A673 (cell line): ENCODE measurements at regions not wholly inside any gene's neighbourhood (a gene's known extent, or its start where the extent isn't known, plus 50 kb on each side); places are given as distances from the start of the nearest gene placed in this dataset. TPM values are rescaled to one million over a fixed set of nuclear protein-coding genes. Genes with fewer than 3 reads are reported as not detected.

ENCODE experiments used
- BruUV-seq: library from RNA; stranded (reverse); fragments of 400-500 nt; replicated peaks from 2 replicates; lab custom pipeline; 2021; lab: Mats Ljungman, UMichigan
- CTCF ChIA-PET: fragments of 300-600 bp; sonication (Branson Sonifier 250); formaldehyde crosslinking; loops from one replicate; lab custom pipeline; 2022; ENCODE audit warnings: antibody characterized with exemption; lab: Charles Lee
- POLR2A ChIA-PET: fragments of 300-600 bp; sonication (Branson Sonifier 250); formaldehyde crosslinking; loops from one replicate; lab custom pipeline; 2022; ENCODE audit warnings: antibody characterized with exemption; ENCODE audit not compliant: low non-redundant PET; lab: Charles Lee
- DNase-seq: peaks from one replicate; pipeline ENCODE4 v3.0.0-alpha.2; 2015; ENCODE audit warnings: low spot score
- H3K27ac ChIP-seq: fragments of 200-600 bp; sonication (generic); 2 replicates; pipeline ENCODE4 v1.5.1; 2016; ENCODE audit warnings: mixed run types, low read depth, mild to moderate bottlenecking, mixed read lengths, antibody characterized with exemption, low read length; ENCODE audit not compliant: poor library complexity, severe bottlenecking
- H3K27me3 ChIP-seq: fragments of 200-600 bp; sonication (generic); replicated peaks from 2 replicates; pipeline ENCODE4 v1.6.1; 2017; ENCODE audit warnings: mixed run types, low read depth, mild to moderate bottlenecking, mixed read lengths, antibody characterized with exemption, low read length; ENCODE audit not compliant: insufficient read depth, poor library complexity
- H3K36me3 ChIP-seq: fragments of 200-600 bp; sonication (generic); 2 replicates; pipeline ENCODE4 v1.6.1; 2016; ENCODE audit warnings: mixed run types, mild to moderate bottlenecking, mixed read lengths, antibody characterized with exemption, low read length; ENCODE audit not compliant: insufficient read depth, poor library complexity, severe bottlenecking
- H3K4me1 ChIP-seq: fragments of 200-600 bp; sonication (generic); 2 replicates; pipeline ENCODE4 v1.6.1; 2017; ENCODE audit warnings: mixed run types, mild to moderate bottlenecking, mixed read lengths, antibody characterized with exemption, low read length; ENCODE audit not compliant: insufficient read depth, poor library complexity, severe bottlenecking
- H3K4me3 ChIP-seq: fragments of 200-600 bp; sonication (generic); 2 replicates; pipeline ENCODE4 v1.5.1; 2016; ENCODE audit warnings: low read depth, mixed run types, mild to moderate bottlenecking, mixed read lengths, low read length; ENCODE audit not compliant: poor library complexity, severe bottlenecking
- H3K9me3 ChIP-seq: fragments of 200-600 bp; sonication (generic); 2 replicates; pipeline ENCODE4 v1.6.1; 2016; ENCODE audit warnings: mixed run types, low read depth, mild to moderate bottlenecking, mixed read lengths, antibody characterized with exemption, low read length; ENCODE audit not compliant: poor library complexity, severe bottlenecking
- CTCF ChIP-seq: fragments of 300-800, 200-600 bp; sonication (generic); conservative IDR thresholded peaks from 2 replicates; pipeline ENCODE4 v1.5.1; 2017; ENCODE audit warnings: low read depth, mild to moderate bottlenecking, antibody characterized with exemption, low read length, moderate library complexity, mixed read lengths
- EZH2 ChIP-seq: fragments of 200-600 bp; sonication (generic); IDR thresholded peaks from 2 replicates; pipeline ENCODE4 v1.6.1; 2017; ENCODE audit warnings: borderline replicate concordance, low read depth, mild to moderate bottlenecking, mixed read lengths, antibody characterized with exemption, low read length; ENCODE audit not compliant: poor library complexity, severe bottlenecking
- intact Hi-C: fragments of 100-400 bp; cut with micrococcal nuclease; formaldehyde crosslinking; loops from one replicate; pipeline ENCODE4 v1.10.0; 2022; ENCODE audit not compliant: unreplicated experiment
- microRNA-seq: library from miRNA; unstranded; fragments of <30 nt; microRNA quantifications from one replicate; pipeline ENCODE4 v1.2.0, GENCODE V29; 2021

- Histone ChIP-seq H3K27ac (no peak overlapping the region), H3K4me1 (no peaks in the 10 kb centered on the region), H3K27me3 (no peaks in the 10 kb centered on the region), H3K36me3 (no peaks in the 10 kb centered on the region), H3K4me3 (no peak overlapping the region), H3K9me3 (no peaks in the 10 kb centered on the region)
- BruUV-seq: no TSS peak
- ChIA-PET CTCF (no interaction called here), POLR2A (interaction anchor here (0.6 kb wide), 1 partner anchor 1477 kb away, joined by 3 read pairs; no protein-coding TSS in a partner anchor)
- no peak for DNase-seq
- intact Hi-C loops: no loop called here
- TF ChIP-seq CTCF: no peak
- no peak for TF ChIP-seq EZH2
Observed at GRCh38 chr6:155509743-155510475, 54.3 kb upstream of the NOX3 start.

- no peaks in the 10 kb centered on the region for H3K36me3 ChIP-seq
- H3K4me1 ChIP-seq: no peaks in the 10 kb centered on the region
- H3K27ac ChIP-seq: no peak overlapping the region
- CTCF ChIA-PET: no interaction called here
- POLR2A ChIA-PET: no interaction called here
- no peak for TF ChIP-seq CTCF
- TF ChIP-seq EZH2: no peak
- no peak for DNase-seq
- no peak overlapping the region for H3K4me3 ChIP-seq
- no peaks in the 10 kb centered on the region for H3K27me3 ChIP-seq
- no TSS peak for BruUV-seq
- intact Hi-C loops: no loop called here
- H3K9me3 ChIP-seq: peaks cover 6% of the 10 kb centered on the region
Observed at GRCh38 chr6:155505608-155505989, 50.0 kb upstream of the NOX3 start.

Small RNA genes lying in the stretch of these regions (microRNA-seq; reads per million reads assigned to microRNA genes)
- not detected for gene MIR1202
